GOT3 (cell line): ENCODE measurements at regions not wholly inside any gene's neighbourhood (a gene's known extent, or its start where the extent isn't known, plus 50 kb on each side); places are given as distances from the start of the nearest gene placed in this dataset.

Source experiments
- DNase-seq: peaks from one replicate; lab custom pipeline; 2025; ENCODE audit warnings: mixed read lengths; lab: John Stamatoyannopoulos, UW

DNA sequence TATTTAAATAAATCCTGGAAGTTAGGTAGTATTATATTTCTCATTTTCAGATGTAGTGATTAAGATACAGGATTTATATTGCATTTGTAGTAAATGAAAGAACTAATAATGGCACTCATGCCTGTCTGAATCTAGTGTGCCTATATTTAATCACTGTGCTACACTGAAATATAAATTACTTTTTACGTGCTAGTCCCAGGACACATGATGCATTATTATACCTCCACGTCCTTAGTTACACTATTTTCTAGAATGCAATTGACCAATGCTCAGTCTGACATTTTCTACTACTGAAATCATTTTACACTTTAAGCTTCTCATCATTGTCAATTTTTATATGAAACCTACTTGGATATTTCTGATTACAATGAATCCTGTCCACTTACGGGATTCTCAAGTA is 80.9 kb upstream of the TMEFF2 start:
- DNase-seq, result no peak

DNA sequence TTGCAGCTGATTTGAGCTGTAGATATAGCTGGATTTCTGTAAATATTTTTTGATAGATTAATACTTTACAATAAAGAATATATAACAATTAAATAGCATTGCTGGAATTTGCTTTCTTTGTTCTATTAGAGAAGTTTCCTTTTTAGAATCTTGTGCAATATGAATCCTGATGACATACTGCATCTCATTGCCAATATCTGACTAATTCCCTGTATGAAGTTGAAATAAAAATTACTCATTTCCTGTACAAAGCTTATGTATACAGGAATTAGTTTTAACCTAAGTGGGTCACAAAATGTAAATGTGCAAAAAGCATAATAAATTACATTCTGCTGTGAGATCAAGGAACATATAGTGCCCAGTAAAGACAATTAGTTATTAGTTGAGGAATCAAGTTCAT is 72.8 kb upstream of the TMEFF2 start:
- no peak for DNase-seq

DNA sequence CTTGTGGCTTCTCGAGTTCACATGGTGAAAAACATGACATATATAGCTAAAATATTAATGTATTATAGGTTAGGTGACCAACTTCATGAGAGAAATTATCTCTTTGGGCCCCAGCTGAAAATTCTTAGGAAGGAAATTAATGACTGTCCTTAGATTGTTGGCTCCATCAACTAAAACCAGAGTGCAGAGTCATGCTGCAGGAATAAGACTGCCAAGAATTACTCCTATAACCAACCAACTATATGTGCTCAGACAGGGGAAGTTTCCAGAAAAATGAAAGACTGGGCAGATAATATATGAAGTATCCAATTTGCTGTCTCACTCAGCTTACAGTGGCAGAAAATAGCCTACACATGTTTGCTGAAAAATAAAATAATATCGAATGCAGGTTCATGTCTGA is 71.0 kb upstream of the TMEFF2 start:
- no peak for DNase-seq

DNA sequence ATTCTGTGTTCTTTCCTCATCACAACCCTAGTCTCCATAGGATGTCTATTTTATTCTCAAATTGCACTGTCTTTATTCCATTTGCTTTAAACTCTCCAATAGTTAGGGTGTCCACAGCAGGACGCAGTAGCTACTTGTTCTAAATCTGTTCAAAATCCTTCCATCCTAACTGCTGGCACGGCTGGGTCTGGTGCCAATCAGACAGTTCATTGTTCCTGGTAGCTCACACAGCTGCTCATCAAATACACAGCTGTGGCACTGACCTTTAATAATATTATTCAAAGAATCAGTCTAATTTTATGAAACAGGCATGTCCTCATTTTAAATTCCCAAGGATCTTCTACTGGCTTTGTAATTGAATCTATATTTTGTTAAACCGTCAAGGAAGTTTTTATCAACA is 59.7 kb upstream of the TMEFF2 start:
- no peak for DNase-seq

DNA sequence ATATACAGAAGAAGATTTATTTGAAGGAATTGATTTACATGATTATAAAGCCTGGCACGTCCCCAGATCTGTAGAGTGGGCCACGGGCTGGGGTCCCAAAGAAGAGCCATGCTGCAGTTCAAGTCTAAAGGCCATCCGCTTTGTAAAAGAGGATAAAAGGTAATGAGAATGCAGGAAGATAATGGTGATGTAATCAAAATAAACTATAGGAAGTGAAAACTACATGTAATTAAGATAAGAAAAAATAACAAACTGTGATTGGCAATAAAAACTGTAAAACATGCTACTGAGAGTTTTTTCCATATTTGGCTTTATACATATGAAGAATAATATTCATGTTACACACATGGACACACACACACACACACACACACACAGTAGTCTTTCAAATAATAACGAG is 59.0 kb upstream of the TMEFF2 start:
- no peak for DNase-seq

DNA sequence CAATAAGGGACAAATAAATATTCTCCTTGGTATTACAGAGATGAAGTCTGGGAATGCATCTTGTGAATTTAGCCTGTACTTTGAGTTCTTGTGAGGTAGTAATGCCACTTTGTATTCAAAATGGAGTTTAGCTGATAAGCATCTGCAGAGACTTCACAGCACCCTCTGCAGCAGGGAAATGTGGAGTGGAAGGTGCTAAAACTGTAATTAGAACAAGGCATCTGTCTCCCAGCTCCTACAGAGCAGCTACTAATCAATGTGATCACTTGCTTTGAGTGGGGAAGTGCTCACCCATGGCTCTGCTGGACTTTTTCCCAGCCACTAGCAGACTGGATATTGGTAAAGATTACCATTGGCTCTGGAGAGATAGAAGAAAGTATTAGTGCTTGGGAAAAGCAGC is 56.2 kb upstream of the TMEFF2 start:
- DNase-seq, result no peak

DNA sequence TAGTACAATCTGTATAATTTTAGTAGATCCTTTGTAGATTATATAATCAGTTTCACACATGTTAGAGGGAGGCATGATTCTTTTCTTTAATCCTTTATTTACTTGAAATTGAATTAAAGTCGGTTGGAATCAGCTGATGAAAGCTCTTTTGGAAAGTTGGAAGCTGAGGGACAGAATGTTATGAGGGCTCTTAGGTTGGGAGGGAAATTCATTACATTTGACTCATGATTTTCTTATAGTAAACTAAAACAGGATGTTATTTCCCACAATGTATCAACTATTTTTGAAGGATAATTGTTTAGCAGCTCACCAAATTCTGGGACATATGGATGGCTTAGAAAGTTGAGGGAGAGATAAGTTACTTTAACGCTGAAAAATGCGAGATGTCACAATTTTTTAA is 52.7 kb upstream of the TMEFF2 start:
- DNase-seq, result no peak

DNA sequence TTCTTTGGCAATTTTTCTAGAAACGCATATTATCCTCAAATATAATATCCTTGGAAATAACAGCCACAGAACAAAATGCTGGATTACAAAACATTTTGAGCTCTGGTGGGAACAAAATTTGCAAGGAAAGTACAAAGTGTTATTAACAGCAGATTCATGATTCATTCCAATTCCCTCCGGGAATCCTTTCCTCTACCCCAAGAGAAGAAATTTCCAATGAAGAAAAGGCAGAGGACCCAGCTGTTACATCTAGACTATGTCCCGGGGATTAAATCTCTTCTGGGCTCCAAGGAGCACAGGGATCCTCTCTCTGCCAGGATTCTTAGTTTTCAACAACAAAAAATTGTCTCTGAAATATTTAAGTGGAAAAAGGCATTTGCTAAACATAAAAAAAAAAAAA is 51.6 kb upstream of the TMEFF2 start:
- DNase-seq, result no peak

DNA sequence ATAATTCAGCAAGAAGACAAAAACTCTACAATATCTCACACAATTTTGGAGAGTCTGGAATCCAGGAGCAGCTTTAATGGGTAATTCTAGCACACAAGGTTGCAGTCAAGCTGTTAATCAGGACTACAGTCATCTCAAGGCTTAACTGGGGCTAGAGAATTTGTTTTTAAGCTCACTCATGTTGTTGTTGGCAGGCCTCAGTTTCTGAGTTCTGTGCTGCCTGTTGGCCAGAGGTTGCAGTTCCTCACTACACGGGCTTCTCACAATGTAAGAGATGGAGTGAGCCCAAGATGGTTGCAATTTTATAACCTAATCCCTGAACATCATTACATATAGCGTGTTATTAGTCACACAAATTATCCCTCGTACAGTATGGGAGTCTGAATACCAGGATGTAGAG is 50.6 kb upstream of the TMEFF2 start:
- no peak for DNase-seq
